A549 (cell line): ENCODE measurements at regions not wholly inside any gene's neighbourhood (a gene's known extent, or its start where the extent isn't known, plus 50 kb on each side); places are given as distances from the start of the nearest gene placed in this dataset.

Experiments used
- ATAC-seq, 2 experiments: fragments of 200-7000 bp in 1 of 2; fragments of >200 bp in 1 of 2; cut with Nextera tagmentation in 1 of 2; cut with Tn5 transposase in 1 of 2; 3 replicates each; pipeline versions ENCODE4 v1.8.0 to v1.9.1; 2018 to 2020; ENCODE audit warnings: mild to moderate bottlenecking in 1 of 2, moderate library complexity in 1 of 2
- CTCF ChIA-PET: fragments of 300-600 bp; sonication (Branson Sonifier 250); formaldehyde crosslinking; extraction: SDS; loops from one replicate; lab custom pipeline; 2021; ENCODE audit warnings: antibody characterized with exemption, inconsistent platforms; lab: Yijun Ruan, JAX
- POLR2A ChIA-PET: fragments of 350-600 bp; formaldehyde crosslinking; extraction: SDS; loops from one replicate; lab custom pipeline; 2021; ENCODE audit warnings: antibody characterized with exemption, inconsistent platforms; lab: Yijun Ruan, JAX
- DNase-seq, 2 experiments: peaks; one replicate each; pipeline versions ENCODE4 v3.0.0 to v3.0.0-alpha.2; 2011 to 2016; ENCODE audit warnings: low read depth in 1 of 2, low spot score in 1 of 2
- FAIRE-seq: peaks from 2 replicates; lab custom pipeline; 2011; peaks lifted over from hg19 to GRCh38; lab: Jason Lieb, UNC
- H3K27ac ChIP-seq, 2 experiments: fragments of >200 bp; sonication (Bioruptor Twin); formaldehyde crosslinking; 3 replicates each; pipeline ENCODE4 v1.5.1; 2016 to 2017
- H3K4me1 ChIP-seq: fragments of >200 bp; sonication (Bioruptor Twin); formaldehyde crosslinking; 3 replicates; pipeline ENCODE4 v1.6.1; 2016
- H3K4me2 ChIP-seq: fragments of >200 bp; sonication (Bioruptor Twin); formaldehyde crosslinking; 3 replicates; pipeline ENCODE4 v1.6.1; 2016
- H3K4me3 ChIP-seq: fragments of >200 bp; sonication (Bioruptor Twin); formaldehyde crosslinking; 3 replicates; pipeline ENCODE4 v1.5.1; 2016
- H3K9me3 ChIP-seq: fragments of >200 bp; sonication (Bioruptor Twin); formaldehyde crosslinking; 3 replicates; pipeline ENCODE4 v1.6.1; 2016
- CBX2 ChIP-seq: fragments of 200-600 bp; sonication (generic); IDR thresholded peaks from 2 replicates; pipeline ENCODE4 v1.6.1; 2016; ENCODE audit warnings: low read depth, mild to moderate bottlenecking, borderline replicate concordance
- CBX8 ChIP-seq: fragments of 200-600 bp; sonication (generic); IDR thresholded peaks from 2 replicates; pipeline ENCODE4 v1.6.1; 2016
- CHD2 ChIP-seq: fragments of 150-350 bp; IDR thresholded peaks from 2 replicates; pipeline ENCODE4 v1.6.1; 2014; ENCODE audit warnings: low read length; ENCODE audit not compliant: partially characterized antibody
- EHF ChIP-seq: fragments of 250-450 bp; sonication (Bioruptor Pico); IDR thresholded peaks from 2 replicates; pipeline ENCODE4 v1.5.0; 2020; ENCODE audit warnings: mild to moderate bottlenecking
- EHMT2 ChIP-seq: fragments of 200-600 bp; sonication (generic); IDR thresholded peaks from 2 replicates; pipeline ENCODE4 v1.6.1; 2016; ENCODE audit warnings: antibody characterized with exemption, low read depth, mild to moderate bottlenecking, moderate library complexity
- ESRRA ChIP-seq: fragments of 150-350 bp; IDR thresholded peaks from 2 replicates; pipeline ENCODE4 v1.6.1; 2014; ENCODE audit warnings: mild to moderate bottlenecking, low read length, borderline replicate concordance
- FOSB ChIP-seq: fragments of 250-450 bp; sonication (Bioruptor Pico); IDR thresholded peaks from 2 replicates; pipeline ENCODE4 v1.5.0; 2020; ENCODE audit warnings: mild to moderate bottlenecking, moderate library complexity
- FOXS1 ChIP-seq: fragments of 250-450 bp; sonication (Bioruptor Pico); IDR thresholded peaks from 2 replicates; pipeline ENCODE4 v1.5.0; 2020; ENCODE audit warnings: mild to moderate bottlenecking, moderate library complexity
- GATA3 ChIP-seq: IDR thresholded peaks from 2 replicates; pipeline ENCODE4 v1.6.1; 2012; ENCODE audit warnings: borderline replicate concordance
- HOXB5 ChIP-seq: fragments of 250-450 bp; sonication (Bioruptor Pico); IDR thresholded peaks from 2 replicates; pipeline ENCODE4 v1.5.0; 2020; ENCODE audit warnings: mild to moderate bottlenecking, moderate library complexity
- JUNB ChIP-seq: fragments of >200 bp; sonication (Bioruptor Twin); formaldehyde crosslinking; IDR thresholded peaks from 2 replicates; pipeline ENCODE4 v1.6.1; 2016
- MAFK ChIP-seq: fragments of 450-650 bp; IDR thresholded peaks from 2 replicates; pipeline ENCODE4 v1.6.1; 2014; ENCODE audit not compliant: partially characterized antibody
- MAZ ChIP-seq: fragments of 150-350 bp; IDR thresholded peaks from 2 replicates; pipeline ENCODE4 v1.6.1; 2014; ENCODE audit warnings: antibody characterized with exemption, low read depth, low read length, borderline replicate concordance
- MYC ChIP-seq: IDR thresholded peaks from 2 replicates; pipeline ENCODE4 v1.6.1; 2012; ENCODE audit warnings: mild to moderate bottlenecking, inconsistent platforms, low read length, improper control_type of control experiment, borderline replicate concordance
- NFE2L2 ChIP-seq: fragments of 150-350 bp; conservative IDR thresholded peaks from 2 replicates; pipeline ENCODE4 v1.6.1; 2014; ENCODE audit warnings: low read length
- NPAS2 ChIP-seq: fragments of 250-450 bp; sonication (Bioruptor Pico); IDR thresholded peaks from 2 replicates; pipeline ENCODE4 v1.8.0; 2022; ENCODE audit warnings: mild to moderate bottlenecking, moderate library complexity, borderline replicate concordance
- POLR2A ChIP-seq: IDR thresholded peaks from 2 replicates; pipeline ENCODE4 v1.6.1; 2012; ENCODE audit warnings: mild to moderate bottlenecking, low read length
- RARB ChIP-seq: fragments of 250-450 bp; sonication (Bioruptor Pico); IDR thresholded peaks from 2 replicates; pipeline ENCODE4 v1.8.0; 2021; ENCODE audit warnings: mild to moderate bottlenecking, moderate library complexity
- RFX5 ChIP-seq: fragments of 450-650 bp; IDR thresholded peaks from 2 replicates; pipeline ENCODE4 v1.7.1; 2014; ENCODE audit warnings: antibody characterized with exemption, mild to moderate bottlenecking, moderate library complexity
- SMC3 ChIP-seq: fragments of >200 bp; sonication (Bioruptor Twin); formaldehyde crosslinking; IDR thresholded peaks from 3 replicates; pipeline ENCODE4 v1.6.1; 2018; ENCODE audit warnings: inconsistent platforms
- SREBF2 ChIP-seq: fragments of 450-650 bp; IDR thresholded peaks from 2 replicates; pipeline ENCODE4 v1.6.1; 2014; ENCODE audit warnings: mild to moderate bottlenecking, moderate library complexity
- TFCP2L1 ChIP-seq: fragments of 250-450 bp; sonication (Bioruptor Pico); IDR thresholded peaks from 2 replicates; pipeline ENCODE4 v1.5.0; 2021; ENCODE audit warnings: mild to moderate bottlenecking
- ZFP36 ChIP-seq: fragments of 450-650 bp; IDR thresholded peaks from 2 replicates; pipeline ENCODE4 v1.6.1; 2014; ENCODE audit warnings: borderline replicate concordance; ENCODE audit not compliant: partially characterized antibody
- ZNF302 ChIP-seq: fragments of 250-450 bp; sonication (Bioruptor Pico); IDR thresholded peaks from 2 replicates; pipeline ENCODE4 v1.9.0; 2021; ENCODE audit warnings: inconsistent platforms, mild to moderate bottlenecking, moderate library complexity
- WGBS: methylation state at CpG from one replicate; pipeline ENCODE4 v1.1.6; 2017; ENCODE audit errors: missing lambda C conversion rate; 5-methylcytosine and 5-hydroxymethylcytosine counted together
- TF ChIP-seq, protein P1 (sequence below): fragments of >200 bp; sonication (Bioruptor Twin); formaldehyde crosslinking; IDR thresholded peaks from 3 replicates; pipeline ENCODE4 v1.6.1; 2016
- TF ChIP-seq, protein P2 (sequence below): fragments of 150-350 bp; IDR thresholded peaks from 2 replicates; pipeline ENCODE4 v1.6.1; 2014; ENCODE audit warnings: low read depth, mild to moderate bottlenecking, low read length
- TF ChIP-seq, protein P3 (sequence below): IDR thresholded peaks from 2 replicates; pipeline ENCODE4 v1.6.1; 2012
- TF ChIP-seq, protein P4 (sequence below): IDR thresholded peaks from 2 replicates; pipeline ENCODE4 v1.6.1; 2012
- TF ChIP-seq, protein P5 (sequence below): IDR thresholded peaks from 2 replicates; pipeline ENCODE4 v1.6.1; 2012; ENCODE audit warnings: low read depth, borderline replicate concordance

DNA sequence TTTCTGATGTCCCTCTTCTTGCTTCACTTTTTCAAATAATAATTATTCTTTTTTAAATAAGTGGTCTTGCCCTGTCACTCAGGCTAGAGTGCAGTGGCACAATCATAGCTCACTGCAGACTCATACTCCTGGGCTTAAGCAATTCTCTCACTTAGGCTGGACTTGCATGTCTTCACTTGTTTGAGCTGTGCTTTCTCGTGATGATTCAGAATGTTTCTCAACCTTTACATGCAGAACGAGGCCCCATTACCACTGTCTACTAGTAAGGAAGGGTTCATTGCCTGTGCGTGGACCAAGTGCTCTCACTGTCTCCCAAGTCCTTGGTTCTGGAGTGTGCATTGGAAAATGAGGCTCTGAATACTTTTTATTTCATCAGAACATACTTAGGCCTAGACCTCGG lies 468.6 kb upstream of the COBL start (continued):
- TF ChIP-seq MYC (no peak), POLR2A (no peak), MAZ (no peak)
- TF ChIP-seq, protein P1, sequence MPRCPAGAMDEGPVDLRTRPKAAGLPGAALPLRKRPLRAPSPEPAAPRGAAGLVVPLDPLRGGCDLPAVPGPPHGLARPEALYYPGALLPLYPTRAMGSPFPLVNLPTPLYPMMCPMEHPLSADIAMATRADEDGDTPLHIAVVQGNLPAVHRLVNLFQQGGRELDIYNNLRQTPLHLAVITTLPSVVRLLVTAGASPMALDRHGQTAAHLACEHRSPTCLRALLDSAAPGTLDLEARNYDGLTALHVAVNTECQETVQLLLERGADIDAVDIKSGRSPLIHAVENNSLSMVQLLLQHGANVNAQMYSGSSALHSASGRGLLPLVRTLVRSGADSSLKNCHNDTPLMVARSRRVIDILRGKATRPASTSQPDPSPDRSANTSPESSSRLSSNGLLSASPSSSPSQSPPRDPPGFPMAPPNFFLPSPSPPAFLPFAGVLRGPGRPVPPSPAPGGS, result no peak

DNA sequence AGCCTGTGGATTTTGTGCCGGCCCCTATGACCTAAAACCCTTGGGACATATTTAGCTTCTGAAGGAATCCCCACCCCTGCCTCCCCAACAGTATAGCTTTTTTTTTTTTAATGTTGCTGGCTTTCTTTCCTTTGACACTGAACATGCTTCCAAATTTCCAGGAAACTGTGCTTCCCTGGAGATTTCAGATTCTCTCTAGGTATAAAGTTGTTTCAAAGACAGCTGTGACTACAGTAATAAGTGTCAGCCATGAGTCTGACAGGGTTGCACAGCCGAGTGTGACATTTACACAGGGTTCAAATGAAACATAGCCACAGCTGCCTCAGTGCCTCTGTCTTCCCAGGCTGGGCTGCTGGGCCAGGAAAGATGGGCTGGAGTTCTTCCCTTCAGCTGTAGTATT lies 466.6 kb upstream of the COBL start:
- CTCF ChIA-PET, result no interaction called here
- WGBS, result 5% methylated on average over 2 of the region's 2 CpGs
- Histone ChIP-seq H3K4me1 (no peaks in the 10 kb centered on the region), H3K9me3 (no peaks in the 10 kb centered on the region), H3K4me2 (no peak overlapping the region), H3K27ac (no peak overlapping the region), H3K4me3 (no peak overlapping the region)
- POLR2A ChIA-PET, result no interaction called here
- DNase-seq (no peak), FAIRE-seq (no peak), ATAC-seq (no peak)
- TF ChIP-seq NPAS2 (no peak), NFE2L2 (no peak), ZNF302 (CRISPR knock-in tag) (no peak), FOXS1 (CRISPR knock-in tag) (no peak), FOSB (CRISPR knock-in tag) (no peak), CBX8 (no peak), EHF (CRISPR knock-in tag) (no peak), RARB (CRISPR knock-in tag) (no peak), EHMT2 (no peak), MAFK (no peak), CHD2 (no peak), ESRRA (no peak), HOXB5 (CRISPR knock-in tag) (no peak), RFX5 (no peak)
- TF ChIP-seq, protein P2, sequence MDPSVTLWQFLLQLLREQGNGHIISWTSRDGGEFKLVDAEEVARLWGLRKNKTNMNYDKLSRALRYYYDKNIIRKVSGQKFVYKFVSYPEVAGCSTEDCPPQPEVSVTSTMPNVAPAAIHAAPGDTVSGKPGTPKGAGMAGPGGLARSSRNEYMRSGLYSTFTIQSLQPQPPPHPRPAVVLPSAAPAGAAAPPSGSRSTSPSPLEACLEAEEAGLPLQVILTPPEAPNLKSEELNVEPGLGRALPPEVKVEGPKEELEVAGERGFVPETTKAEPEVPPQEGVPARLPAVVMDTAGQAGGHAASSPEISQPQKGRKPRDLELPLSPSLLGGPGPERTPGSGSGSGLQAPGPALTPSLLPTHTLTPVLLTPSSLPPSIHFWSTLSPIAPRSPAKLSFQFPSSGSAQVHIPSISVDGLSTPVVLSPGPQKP, result no peak
- TF ChIP-seq, protein P3, sequence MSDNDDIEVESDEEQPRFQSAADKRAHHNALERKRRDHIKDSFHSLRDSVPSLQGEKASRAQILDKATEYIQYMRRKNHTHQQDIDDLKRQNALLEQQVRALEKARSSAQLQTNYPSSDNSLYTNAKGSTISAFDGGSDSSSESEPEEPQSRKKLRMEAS, result no peak

DNA sequence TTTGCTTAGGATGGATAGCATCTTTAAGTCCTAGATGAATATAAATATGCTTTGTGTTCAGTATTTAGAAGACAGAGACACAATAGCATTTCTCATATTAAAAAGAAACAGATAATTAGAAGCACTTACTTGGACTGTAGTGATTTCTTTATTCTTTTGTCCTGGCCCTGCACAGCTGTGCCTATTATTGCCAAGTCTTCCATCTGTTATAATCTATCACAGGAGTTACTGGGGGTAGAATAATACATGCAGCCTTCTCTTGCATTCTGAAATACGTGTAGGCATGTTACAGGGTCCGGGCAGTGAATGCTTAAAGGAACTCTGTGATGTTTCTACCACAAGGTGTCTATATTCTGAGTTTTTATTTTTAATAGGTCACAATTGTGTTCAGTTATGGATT lies 461.5 kb upstream of the COBL start:
- FAIRE-seq (no peak), ATAC-seq (no peak)
- 3% methylated on average over 2 of the region's 2 CpGs for WGBS
- CTCF ChIA-PET, result no interaction called here
- no peak overlapping the region for H3K27ac ChIP-seq
- TF ChIP-seq ZFP36 (no peak), NFE2L2 (no peak), GATA3 (no peak), TFCP2L1 (CRISPR knock-in tag) (no peak), JUNB (no peak), EHMT2 (no peak), CBX2 (no peak), HOXB5 (CRISPR knock-in tag) (no peak), SREBF2 (no peak), SMC3 (no peak), NPAS2 (no peak)
- TF ChIP-seq, protein P4, sequence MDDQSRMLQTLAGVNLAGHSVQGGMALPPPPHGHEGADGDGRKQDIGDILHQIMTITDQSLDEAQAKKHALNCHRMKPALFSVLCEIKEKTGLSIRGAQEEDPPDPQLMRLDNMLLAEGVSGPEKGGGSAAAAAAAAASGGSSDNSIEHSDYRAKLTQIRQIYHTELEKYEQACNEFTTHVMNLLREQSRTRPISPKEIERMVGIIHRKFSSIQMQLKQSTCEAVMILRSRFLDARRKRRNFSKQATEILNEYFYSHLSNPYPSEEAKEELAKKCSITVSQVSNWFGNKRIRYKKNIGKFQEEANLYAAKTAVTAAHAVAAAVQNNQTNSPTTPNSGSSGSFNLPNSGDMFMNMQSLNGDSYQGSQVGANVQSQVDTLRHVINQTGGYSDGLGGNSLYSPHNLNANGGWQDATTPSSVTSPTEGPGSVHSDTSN, result no peak
- TF ChIP-seq, protein P5, sequence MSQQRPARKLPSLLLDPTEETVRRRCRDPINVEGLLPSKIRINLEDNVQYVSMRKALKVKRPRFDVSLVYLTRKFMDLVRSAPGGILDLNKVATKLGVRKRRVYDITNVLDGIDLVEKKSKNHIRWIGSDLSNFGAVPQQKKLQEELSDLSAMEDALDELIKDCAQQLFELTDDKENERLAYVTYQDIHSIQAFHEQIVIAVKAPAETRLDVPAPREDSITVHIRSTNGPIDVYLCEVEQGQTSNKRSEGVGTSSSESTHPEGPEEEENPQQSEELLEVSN, result no peak
- TF ChIP-seq, all 56 proteins: peak for 0
- DNase-seq, result no peak
- Histone ChIP-seq H3K4me1 (no peaks in the 10 kb centered on the region), H3K9me3 (no peaks in the 10 kb centered on the region), H3K4me2 (no peak overlapping the region), H3K4me3 (no peak overlapping the region)
- POLR2A ChIA-PET, result no interaction called here
